ENCODE measurements at regions not wholly inside any gene's neighbourhood (a gene's known extent, or its start where the extent isn't known, plus 50 kb on each side); places are given as distances from the start of the nearest gene placed in this dataset.

- ChIA-PET CTCF (interaction anchor here (0.5 kb wide), 1 partner anchor 278 kb away, joined by 3 read pairs; no protein-coding TSS in a partner anchor), POLR2A (ENCODE audit: low non-redundant PET) (no interaction called here)
- TF ChIP-seq CTCF (conservative IDR thresholded peaks at IDR 0.05; ENCODE audit: low read depth): no peak
- H3K27ac ChIP-seq: no peak overlapping the region
- no peak for DNase-seq (ENCODE audit: low spot score)
Measured at GRCh38 chr1:29784276-29785136, 548.2 kb downstream of the PTPRU start.

GRCh38 chr1:29783508-29784275 lies 547.4 kb downstream of the PTPRU start:
- CTCF ChIA-PET: interaction anchor here (0.5 to 0.6 kb wide), 2 partner anchors 9 to 279 kb away, joined by 3 read pairs; no protein-coding TSS in a partner anchor
- POLR2A ChIA-PET (ENCODE audit: low non-redundant PET): no interaction called here
- DNase-seq (ENCODE audit: low spot score): no peak
- no peak overlapping the region for H3K27ac ChIP-seq
- no peak for TF ChIP-seq CTCF (conservative IDR thresholded peaks at IDR 0.05; ENCODE audit: low read depth)

- TF ChIP-seq CTCF (conservative IDR thresholded peaks at IDR 0.05; ENCODE audit: low read depth): no peak
- CTCF ChIA-PET: interaction anchor here (0.6 to 0.7 kb wide), 2 partner anchors 10 to 50 kb away, joined by 3 read pairs; no protein-coding TSS in a partner anchor
- POLR2A ChIA-PET (ENCODE audit: low non-redundant PET): no interaction called here
- DNase-seq (ENCODE audit: low spot score): no peak
- no peak overlapping the region for H3K27ac ChIP-seq
Measured at GRCh38 chr1:29782846-29783507, 546.7 kb downstream of the PTPRU start.

GRCh38 chr1:29779146-29779545 lies 542.8 kb downstream of the PTPRU start:
- TF ChIP-seq CTCF (conservative IDR thresholded peaks at IDR 0.05; ENCODE audit: low read depth): no peak
- no peak overlapping the region for H3K27ac ChIP-seq
- DNase-seq (ENCODE audit: low spot score): no peak
- CTCF ChIA-PET: no interaction called here
- POLR2A ChIA-PET (ENCODE audit: low non-redundant PET): no interaction called here

GRCh38 chr1:29777522-29777921 lies 541.2 kb downstream of the PTPRU start:
- no peak overlapping the region for H3K27ac ChIP-seq
- no peak for TF ChIP-seq CTCF (conservative IDR thresholded peaks at IDR 0.05; ENCODE audit: low read depth)
- CTCF ChIA-PET: no interaction called here
- POLR2A ChIA-PET (ENCODE audit: low non-redundant PET): no interaction called here
- DNase-seq (ENCODE audit: low spot score): no peak

- H3K27ac ChIP-seq: no peak overlapping the region
- TF ChIP-seq CTCF (conservative IDR thresholded peaks at IDR 0.05; ENCODE audit: low read depth): no peak
- POLR2A ChIA-PET (ENCODE audit: low non-redundant PET): no interaction called here
- CTCF ChIA-PET: no interaction called here
- DNase-seq (ENCODE audit: low spot score): no peak
Measured at GRCh38 chr1:29774355-29774754, 538.0 kb downstream of the PTPRU start.

All from RWPE1 (cell line).